ENCODE measurements at regions not wholly inside any gene's neighbourhood (a gene's known extent, or its start where the extent isn't known, plus 50 kb on each side); places are given as distances from the start of the nearest gene placed in this dataset.

DNA sequence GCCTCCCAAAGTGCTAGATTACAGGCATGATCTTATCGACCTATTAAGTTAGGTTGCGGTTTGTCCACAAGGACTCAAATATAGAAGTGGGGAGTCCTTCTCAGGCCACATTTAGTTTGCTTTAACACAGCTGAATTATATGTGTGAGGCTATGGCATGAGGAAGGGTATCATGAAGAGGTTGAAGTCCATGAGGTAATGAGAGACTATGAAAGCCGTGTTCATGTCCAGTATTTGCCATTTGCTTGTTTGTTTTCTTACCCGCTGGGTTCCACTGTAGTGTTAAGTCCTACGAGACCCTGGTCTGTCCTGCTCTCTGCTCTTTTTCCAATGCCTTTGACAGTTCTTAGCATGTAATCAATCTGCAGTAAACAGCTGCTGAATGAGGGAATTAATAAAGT is 1072.4 kb upstream of the EEF2KMT start:
- no peak for DNase-seq
- WGBS, 2 donors, result 88% methylated on average over 5 of the region's 5 CpGs

DNA sequence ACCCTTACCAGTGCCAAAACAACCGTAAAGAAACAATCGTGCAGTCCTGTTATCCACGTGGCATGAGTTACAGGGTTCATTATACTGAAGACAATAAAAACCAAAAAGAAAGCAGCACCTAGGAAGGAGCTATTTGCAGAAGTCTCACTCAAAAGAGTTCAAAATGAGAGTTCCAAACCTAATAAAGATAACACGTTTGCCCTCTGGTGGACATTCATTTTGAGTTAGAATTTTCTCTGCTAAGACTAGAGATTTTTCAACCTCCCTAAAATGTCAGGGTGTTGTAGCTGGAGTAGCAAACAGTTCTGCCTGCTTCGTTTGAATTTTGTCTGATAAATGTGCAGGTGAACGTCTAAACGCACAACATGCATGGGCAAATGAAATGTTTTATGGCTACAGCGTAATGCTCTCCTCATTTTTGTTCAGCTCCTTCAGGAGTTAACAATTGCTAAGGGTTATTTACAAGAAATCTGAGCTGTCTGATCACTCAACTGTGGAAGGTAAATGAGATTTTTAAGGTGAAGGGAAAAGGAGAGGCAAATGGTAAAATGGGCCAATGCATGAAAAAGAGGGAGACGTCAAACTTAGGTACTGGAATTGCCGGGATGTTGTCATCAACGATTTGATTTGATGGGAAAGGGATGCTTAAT is 1067.9 kb upstream of the EEF2KMT start:
- ATAC-seq (ENCODE audit: insufficient read depth, low FRiP score), result no peak
- peak in 2 of 3 donors; percentile 2 to 22 for DNase-seq

More for the DNA sequence above, 1072.4 kb upstream of the EEF2KMT start:
- H3K36me3 ChIP-seq (ENCODE audit: control insufficient read depth in 4 of 4, insufficient read depth in 4 of 4, low read length in 4 of 4), result no peaks in the 10 kb centered on the region
- H3K27me3 ChIP-seq (ENCODE audit: control insufficient read depth in 3 of 3, insufficient read depth in 3 of 3, low read length in 2 of 3), result no peaks in the 10 kb centered on the region
- H3K4me1 ChIP-seq (ENCODE audit: control insufficient read depth in 5 of 5, insufficient read depth in 5 of 5, low read length in 5 of 5), result no peaks in the 10 kb centered on the region
- H3K27ac ChIP-seq (ENCODE audit: low read depth in 1 of 2, low read length in 1 of 2), result no peak overlapping the region
- no peak overlapping the region for H3K4me3 ChIP-seq
- no peaks in the 10 kb centered on the region for H3K9me3 ChIP-seq (ENCODE audit: control insufficient read depth in 4 of 4, insufficient read depth in 3 of 4, low read length in 3 of 4)
- TF ChIP-seq CTCF (IDR thresholded peaks at IDR 0.05; ENCODE audit: control extremely low read depth, extremely low read depth), result no peak
- H3K9ac ChIP-seq (ENCODE audit: insufficient read depth in 1 of 2, low read length in 2 of 2), result no peak overlapping the region
- ATAC-seq (ENCODE audit: insufficient read depth, low FRiP score), result no peak

DNA sequence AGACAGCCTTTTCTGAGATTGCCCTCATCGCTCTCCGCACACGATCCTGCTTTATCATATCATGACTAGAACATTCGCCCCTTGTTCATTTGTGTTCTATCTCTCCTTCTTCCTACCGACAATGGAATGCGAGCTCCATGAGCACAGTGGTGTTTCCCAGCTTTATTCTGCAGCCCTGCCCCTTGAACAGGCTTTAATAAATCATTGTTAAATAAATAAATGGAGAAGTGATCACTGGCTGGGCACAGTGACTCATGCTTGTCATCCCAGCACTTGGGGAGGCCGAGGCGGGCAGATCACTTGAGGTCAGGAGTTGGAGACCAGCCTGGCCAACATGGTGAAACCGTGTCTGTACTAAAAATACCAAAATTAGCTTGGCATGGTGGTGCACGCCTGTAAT is 1063.3 kb upstream of the EEF2KMT start:
- H3K36me3 ChIP-seq (ENCODE audit: control insufficient read depth in 4 of 4, insufficient read depth in 4 of 4, low read length in 4 of 4), result no peaks in the 10 kb centered on the region
- 79 to 87% methylated on average over 10 of the region's 10 CpGs for WGBS, 2 donors
- no peak overlapping the region for H3K4me3 ChIP-seq
- no peak overlapping the region for H3K27ac ChIP-seq (ENCODE audit: low read depth in 1 of 2, low read length in 1 of 2)
- no peaks in the 10 kb centered on the region for H3K9me3 ChIP-seq (ENCODE audit: control insufficient read depth in 4 of 4, insufficient read depth in 3 of 4, low read length in 3 of 4)
- H3K9ac ChIP-seq (ENCODE audit: insufficient read depth in 1 of 2, low read length in 2 of 2), result no peak overlapping the region
- no peaks in the 10 kb centered on the region for H3K27me3 ChIP-seq (ENCODE audit: control insufficient read depth in 3 of 3, insufficient read depth in 3 of 3, low read length in 2 of 3)
- no peaks in the 10 kb centered on the region for H3K4me1 ChIP-seq (ENCODE audit: control insufficient read depth in 5 of 5, insufficient read depth in 5 of 5, low read length in 5 of 5)
- TF ChIP-seq CTCF (IDR thresholded peaks at IDR 0.05; ENCODE audit: control extremely low read depth, extremely low read depth), result no peak
- ATAC-seq (ENCODE audit: insufficient read depth, low FRiP score), result no peak
- DNase-seq, result no peak

More for the DNA sequence above, 1067.9 kb upstream of the EEF2KMT start:
- Histone ChIP-seq H3K4me3 (no peak overlapping the region), H3K36me3 (ENCODE audit: control insufficient read depth in 4 of 4, insufficient read depth in 4 of 4, low read length in 4 of 4) (no peaks in the 10 kb centered on the region), H3K9ac (ENCODE audit: insufficient read depth in 1 of 2, low read length in 2 of 2) (no peak overlapping the region), H3K27ac (ENCODE audit: low read depth in 1 of 2, low read length in 1 of 2) (no peak overlapping the region), H3K27me3 (ENCODE audit: control insufficient read depth in 3 of 3, insufficient read depth in 3 of 3, low read length in 2 of 3) (no peaks in the 10 kb centered on the region), H3K4me1 (ENCODE audit: control insufficient read depth in 5 of 5, insufficient read depth in 5 of 5, low read length in 5 of 5) (no peaks in the 10 kb centered on the region), H3K9me3 (ENCODE audit: control insufficient read depth in 4 of 4, insufficient read depth in 3 of 4, low read length in 3 of 4) (no peaks in the 10 kb centered on the region)
- no peak for TF ChIP-seq CTCF (IDR thresholded peaks at IDR 0.05; ENCODE audit: control extremely low read depth, extremely low read depth)
- WGBS, 2 donors, result 57 to 69% methylated on average over 11 of the region's 11 CpGs

- Histone ChIP-seq H3K4me3 (no peak overlapping the region), H3K36me3 (ENCODE audit: control insufficient read depth in 4 of 4, insufficient read depth in 4 of 4, low read length in 4 of 4) (no peaks in the 10 kb centered on the region), H3K9me3 (ENCODE audit: control insufficient read depth in 4 of 4, insufficient read depth in 3 of 4, low read length in 3 of 4) (no peaks in the 10 kb centered on the region), H3K27ac (ENCODE audit: low read depth in 1 of 2, low read length in 1 of 2) (no peak overlapping the region), H3K9ac (ENCODE audit: insufficient read depth in 1 of 2, low read length in 2 of 2) (no peak overlapping the region), H3K27me3 (ENCODE audit: control insufficient read depth in 3 of 3, insufficient read depth in 3 of 3, low read length in 2 of 3) (no peaks in the 10 kb centered on the region), H3K4me1 (ENCODE audit: control insufficient read depth in 5 of 5, insufficient read depth in 5 of 5, low read length in 5 of 5) (no peaks in the 10 kb centered on the region)
- DNase-seq, result no peak
- WGBS, 2 donors, result 79 to 85% methylated on average over 3 of the region's 3 CpGs
- no peak for TF ChIP-seq CTCF (IDR thresholded peaks at IDR 0.05; ENCODE audit: control extremely low read depth, extremely low read depth)
- ATAC-seq (ENCODE audit: insufficient read depth, low FRiP score), result no peak
Observed at GRCh38 chr16:6160303-6160702, 1062.7 kb upstream of the EEF2KMT start.

Data from lung (tissue), 11 donors.